Heart left ventricle (tissue), 16 donors: ENCODE measurements at regions not wholly inside any gene's neighbourhood (a gene's known extent, or its start where the extent isn't known, plus 50 kb on each side); places are given as distances from the start of the nearest gene placed in this dataset.
A peak's percentile ranks its signal among the peaks of the same experiment; 100 is the strongest.

Experiments used
- ATAC-seq, 4 donors: fragments of 200-7000 bp; cut with Tn5 transposase; one replicate each; pipeline ENCODE4 v1.9.1; 2020 to 2022; ENCODE audit warnings: moderate library complexity in 4 of 4, mild to moderate bottlenecking in 3 of 4, moderate number of reproducible peaks in 1 of 4
- DNase-seq, 5 donors: peaks; one replicate each; pipeline ENCODE4 v3.0.0-alpha.2; 2020
- H3K27ac ChIP-seq, 12 donors: fragments of 200-600 bp; sonication (generic) in 4 of 12; one replicate each; pipeline versions ENCODE4 v1.5.0 to v1.8.0; 2016 to 2022; ENCODE audit warnings: mild to moderate bottlenecking in 2 of 12
- H3K27me3 ChIP-seq, 9 donors: fragments of 200-600 bp; sonication (generic) in 2 of 9; one replicate each; pipeline versions ENCODE4 v1.5.1 to v1.8.0; 2016 to 2022; ENCODE audit warnings: mild to moderate bottlenecking in 3 of 9
- H3K36me3 ChIP-seq, 9 donors: fragments of 200-600 bp; sonication (generic) in 2 of 9; one replicate each; pipeline versions ENCODE4 v1.5.0 to v1.8.0; 2018 to 2022; ENCODE audit warnings: mild to moderate bottlenecking in 2 of 9
- H3K4me1 ChIP-seq, 12 donors: fragments of 200-600 bp; sonication (generic) in 4 of 12; one replicate each; pipeline versions ENCODE4 v1.5.0 to v1.8.0; 2016 to 2022; ENCODE audit warnings: mild to moderate bottlenecking in 3 of 12
- H3K4me3 ChIP-seq, 12 donors: fragments of 200-600 bp; sonication (generic) in 4 of 12; one replicate each; pipeline versions ENCODE4 v1.5.0 to v1.8.0; 2017 to 2022; ENCODE audit warnings: mild to moderate bottlenecking in 9 of 12, moderate library complexity in 4 of 12
- H3K9me3 ChIP-seq, 12 donors: fragments of 200-600 bp; sonication (generic) in 4 of 12; one replicate each; pipeline versions ENCODE4 v1.5.0 to v1.8.0; 2016 to 2022; ENCODE audit warnings: mild to moderate bottlenecking in 1 of 12
- CTCF ChIP-seq, 12 donors: fragments of 200-600 bp; sonication (generic) in 4 of 12; IDR thresholded peaks; one replicate each; pipeline versions ENCODE4 v1.5.0 to v1.8.0; 2018 to 2022; ENCODE audit warnings: antibody characterized with exemption in 12 of 12, mild to moderate bottlenecking in 5 of 12
- POLR2A ChIP-seq, 2 donors: fragments of 450-650 bp; IDR thresholded peaks; one replicate each; pipeline ENCODE4 v1.6.1; 2017; ENCODE audit warnings: antibody characterized with exemption in 2 of 2, mild to moderate bottlenecking in 2 of 2, moderate library complexity in 2 of 2
- WGBS, 4 donors: extraction: QIAGEN DNeasy Blood & Tissue Kit in 2 of 4; methylation state at CpG; one replicate each; pipeline versions ENCODE4 v1.1.5 to v1.1.7; 2013 to 2018; 5-methylcytosine and 5-hydroxymethylcytosine counted together
- intact Hi-C, 10 donors: fragments of 100-400 bp; cut with DNase I; formaldehyde crosslinking; loops; one replicate each; pipeline versions ENCODE4 v1.11.1 to v1.14.2; 2022
- donor health status: ischemic (EF 13 %, LVEDD 7.1; RV severe dilation, severe dysfunction).
- donor health status: healthy with polysubstance abuse.
- donor health status: DM: no; HTN: yes; CAD: no.
- donor health status: DM: no; HTN: no; CAD: no.
- donor health status: ischemic (EF 25% LVEDD 6.9; RV normal size, moderate dysfunction).
- donor health status: ischemic (EF 25% LVEDD 5.7; RV mildly dilated, moderate dysfunction).
- donor health status: healthy.
- donor health status: DM: yes; HTN: yes; CAD: no.
- donor health status: ischemic (EF 35%, LVEDD 5.7; RV mildly dilated, moderate dysfunction).
- donor health status: nonischemic (EF 11% LVEDD 7.7; RV severe dilation, severe dysfunction).
- donor health status: DM: yes; HTN: yes; CAD: no.
- donor health status: PGD.
- donor health status: ischemic (EF 29% LVEDD 5.4; RV normal size, mild dysfunction).
- donor health status: nonischemic (EF 23%, LVEDD 6.1; RV moderate dilation, normal function).

GRCh38 chr13:33761740-33762139 is 56.2 kb upstream of the RFC3 start:
- ATAC-seq (peak in 2 of 4 donors; percentile 39 to 52), DNase-seq (no peak)
- TF ChIP-seq POLR2A (IDR thresholded peaks at IDR 0.05) (no peak), CTCF (IDR thresholded peaks at IDR 0.05) (peak in 3 of 12 donors; percentile 9 to 33 (median 21))
- Histone ChIP-seq H3K27ac (no peak overlapping the region), H3K4me1 (peaks cover 0 to 6% (median 0%) of the 10 kb centered on the region in 12 donors), H3K36me3 (no peaks in the 10 kb centered on the region), H3K4me3 (no peak overlapping the region), H3K9me3 (no peaks in the 10 kb centered on the region), H3K27me3 (no peaks in the 10 kb centered on the region)
- intact Hi-C loops: no loop called here
- WGBS, 4 donors: 59 to 68% (median 66%) methylated on average over 6 of the region's 6 CpGs

GRCh38 chr13:33763021-33763420 is 54.9 kb upstream of the RFC3 start:
- no peak for DNase-seq
- peaks cover 0 to 2% (median 0%) of the 10 kb centered on the region in 12 donors for H3K4me1 ChIP-seq
- H3K36me3 ChIP-seq: no peaks in the 10 kb centered on the region
- H3K27me3 ChIP-seq: no peaks in the 10 kb centered on the region
- no peaks in the 10 kb centered on the region for H3K9me3 ChIP-seq
- no peak for TF ChIP-seq CTCF (IDR thresholded peaks at IDR 0.05)
- no peak for TF ChIP-seq POLR2A (IDR thresholded peaks at IDR 0.05)
- intact Hi-C loops: no loop called here
- 76 to 88% (median 83%) methylated on average over 2 of the region's 2 CpGs for WGBS, 4 donors
- no peak overlapping the region for H3K27ac ChIP-seq
- ATAC-seq: no peak
- no peak overlapping the region for H3K4me3 ChIP-seq

GRCh38 chr13:33764716-33765115 is 53.2 kb upstream of the RFC3 start:
- Histone ChIP-seq H3K4me3 (no peak overlapping the region), H3K36me3 (no peaks in the 10 kb centered on the region), H3K9me3 (no peaks in the 10 kb centered on the region), H3K27ac (no peak overlapping the region), H3K27me3 (no peaks in the 10 kb centered on the region), H3K4me1 (no peaks in the 10 kb centered on the region)
- intact Hi-C loops: no loop called here
- 74 to 89% (median 81%) methylated on average over 3 of the region's 3 CpGs for WGBS, 4 donors
- TF ChIP-seq CTCF (IDR thresholded peaks at IDR 0.05) (no peak), POLR2A (IDR thresholded peaks at IDR 0.05) (no peak)
- ATAC-seq: no peak
- no peak for DNase-seq

- DNase-seq (no peak), ATAC-seq (no peak)
- intact Hi-C loops: no loop called here
- H3K36me3 ChIP-seq: no peaks in the 10 kb centered on the region
- H3K27me3 ChIP-seq: no peaks in the 10 kb centered on the region
- TF ChIP-seq CTCF (IDR thresholded peaks at IDR 0.05) (no peak), POLR2A (IDR thresholded peaks at IDR 0.05) (no peak)
- WGBS, 4 donors: 92 to 95% (median 93%) methylated on average over 5 of the region's 5 CpGs
- no peak overlapping the region for H3K4me3 ChIP-seq
- no peaks in the 10 kb centered on the region for H3K9me3 ChIP-seq
- H3K27ac ChIP-seq: no peak overlapping the region
- no peaks in the 10 kb centered on the region for H3K4me1 ChIP-seq
These were observed 51.4 kb upstream of the RFC3 start for GRCh38 chr13:33766329-33767123.
